Activated T-helper 1 cell treated with anti-CD3 and anti-CD28 coated beads, Interleukin-12 subunit alpha, Interleukin-12 subunit beta, Interleukin-2, Interleukin-4 antibody, amounts not matched to agents 30 ng/mL and 10 ng/mL and 1 ng/mL, durations not matched to agents 14 hours and 24 hours and 36 hours (primary cell): ENCODE measurements at regions not wholly inside any gene's neighbourhood (a gene's known extent, or its start where the extent isn't known, plus 50 kb on each side); places are given as distances from the start of the nearest gene placed in this dataset.

Experiments
- DNase-seq: peaks from one replicate; pipeline ENCODE4 v3.0.0; 2021; ENCODE audit warnings: low spot score
- H3K27ac Mint-ChIP-seq: one replicate; pipeline ENCODE4 v1.8.0; 2021; ENCODE audit warnings: mild to moderate bottlenecking, mixed read lengths
- H3K27me3 Mint-ChIP-seq: one replicate; pipeline ENCODE4 v1.8.0; 2022; ENCODE audit warnings: mild to moderate bottlenecking, moderate library complexity, mixed read lengths; ENCODE audit not compliant: insufficient read depth
- H3K36me3 Mint-ChIP-seq: one replicate; pipeline ENCODE4 v1.8.0; 2021; ENCODE audit warnings: low read depth, mixed read lengths
- H3K4me1 Mint-ChIP-seq: one replicate; pipeline ENCODE4 v1.8.0; 2021; ENCODE audit warnings: low read depth, mixed read lengths
- H3K4me3 Mint-ChIP-seq: one replicate; pipeline ENCODE4 v1.8.0; 2021; ENCODE audit warnings: mild to moderate bottlenecking, moderate library complexity, mixed read lengths
- H3K9me3 Mint-ChIP-seq: one replicate; pipeline ENCODE4 v1.8.0; 2021; ENCODE audit warnings: mixed read lengths
- intact Hi-C: fragments of 100-400 bp; cut with micrococcal nuclease; formaldehyde crosslinking; loops from one replicate; pipeline ENCODE4 v1.15.1; 2024

DNA sequence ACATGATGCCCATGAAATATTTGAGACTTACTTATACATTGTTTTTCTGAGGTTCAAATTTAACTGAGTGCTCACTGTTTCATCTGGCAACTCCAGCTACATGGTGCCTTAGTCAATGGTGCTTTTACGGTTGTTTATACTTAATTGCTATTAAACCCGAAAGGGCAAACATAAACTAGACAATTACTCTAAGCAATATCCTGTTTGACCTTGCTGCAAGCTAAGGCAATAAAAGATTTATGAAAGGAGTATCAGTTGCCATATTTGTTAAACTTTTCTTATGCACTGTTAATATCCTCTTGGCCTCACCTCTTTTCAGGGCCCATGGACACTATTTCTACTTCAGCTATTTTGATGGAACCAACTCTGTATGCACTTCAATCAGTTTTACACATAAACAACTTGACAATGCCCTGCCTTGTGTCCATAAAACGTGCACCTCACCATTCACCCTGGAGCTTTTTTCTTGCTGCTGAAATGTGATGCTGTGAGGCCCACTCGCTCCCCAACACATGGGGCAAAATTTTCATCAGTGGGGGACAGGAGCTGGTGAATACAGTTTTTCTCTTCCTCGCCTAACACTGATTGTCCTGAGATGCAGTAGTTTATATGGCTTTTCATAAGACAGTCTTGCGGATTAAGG, 64.1 kb upstream of the HIF1A start:
- Mint-ChIP-seq H3K4me3 (no peak overlapping the region), H3K36me3 (peaks cover 11% of the 10 kb centered on the region), H3K27me3 (no peaks in the 10 kb centered on the region), H3K9me3 (peaks cover 9% of the 10 kb centered on the region), H3K27ac (no peak overlapping the region), H3K4me1 (peaks cover 22% of the 10 kb centered on the region)
- intact Hi-C loops, result no loop called here
- no peak for DNase-seq

DNA sequence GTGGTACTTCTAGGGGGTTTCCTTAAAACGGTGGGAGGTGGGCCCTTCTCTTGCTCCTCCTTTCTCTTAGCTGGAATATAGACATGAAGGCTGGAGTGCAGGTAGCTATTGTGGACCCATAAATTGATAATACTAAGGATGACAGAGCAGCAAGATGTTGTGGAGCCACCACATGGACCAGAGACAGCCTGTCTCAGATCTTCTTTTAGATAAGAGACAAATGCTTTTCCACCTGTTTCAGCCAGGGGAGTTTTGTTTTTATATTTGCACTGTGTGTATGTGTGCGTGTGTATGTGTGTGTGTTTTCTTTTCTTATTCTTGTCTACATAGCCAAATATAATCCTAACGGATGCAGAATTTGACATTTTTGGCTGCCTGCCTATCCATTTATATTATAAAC, 62.9 kb upstream of the HIF1A start:
- Mint-ChIP-seq H3K4me1 (peaks cover 27% of the 10 kb centered on the region), H3K27ac (no peak overlapping the region), H3K36me3 (peaks cover 9% of the 10 kb centered on the region), H3K9me3 (peaks cover 9% of the 10 kb centered on the region), H3K27me3 (no peaks in the 10 kb centered on the region), H3K4me3 (no peak overlapping the region)
- no peak for DNase-seq
- intact Hi-C loops, result no loop called here

- H3K4me1 Mint-ChIP-seq, result peaks cover 24% of the 10 kb centered on the region
- DNase-seq, result no peak
- intact Hi-C loops, result no loop called here
- no peaks in the 10 kb centered on the region for H3K27me3 Mint-ChIP-seq
- peaks cover 9% of the 10 kb centered on the region for H3K9me3 Mint-ChIP-seq
- H3K4me3 Mint-ChIP-seq, result no peak overlapping the region
- peaks cover 9% of the 10 kb centered on the region for H3K36me3 Mint-ChIP-seq
- no peak overlapping the region for H3K27ac Mint-ChIP-seq
Observed at GRCh38 chr14:61632807-61633206, 62.5 kb upstream of the HIF1A start.

DNA sequence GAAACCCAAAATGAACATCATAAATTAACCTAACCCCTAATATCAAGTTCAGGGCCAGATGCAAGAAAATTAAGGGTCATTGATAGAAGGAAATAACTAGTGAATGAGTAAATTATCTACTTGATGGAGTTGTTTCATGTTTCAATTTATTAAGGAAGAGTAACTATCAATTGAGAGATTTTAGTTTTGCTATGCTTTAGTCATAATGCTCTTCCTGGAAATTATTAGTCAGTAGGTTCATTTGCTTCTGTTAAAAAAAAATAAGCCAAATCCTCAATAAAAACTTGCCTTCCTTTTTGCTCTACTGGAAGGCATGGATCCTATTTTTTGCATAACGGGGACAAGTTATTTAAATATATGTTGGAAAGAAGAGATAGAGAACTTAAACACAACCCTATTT, 59.0 kb upstream of the HIF1A start:
- DNase-seq, result no peak
- H3K27ac Mint-ChIP-seq, result peak overlapping the region; percentile 40
- peaks cover 11% of the 10 kb centered on the region for H3K36me3 Mint-ChIP-seq
- H3K4me1 Mint-ChIP-seq, result peaks cover 28% of the 10 kb centered on the region
- peaks cover 3% of the 10 kb centered on the region for H3K9me3 Mint-ChIP-seq
- intact Hi-C loops, result loop anchor here (2.0 kb wide), 1 partner anchor 19 kb away; no protein-coding TSS in a partner anchor
- H3K4me3 Mint-ChIP-seq, result no peak overlapping the region
- H3K27me3 Mint-ChIP-seq, result no peaks in the 10 kb centered on the region

- Mint-ChIP-seq H3K36me3 (peaks cover 8% of the 10 kb centered on the region), H3K27me3 (no peaks in the 10 kb centered on the region), H3K9me3 (peaks cover 3% of the 10 kb centered on the region), H3K27ac (no peak overlapping the region), H3K4me3 (no peak overlapping the region), H3K4me1 (peaks cover 28% of the 10 kb centered on the region)
- no peak for DNase-seq
- intact Hi-C loops, result loop anchor here (2.0 kb wide), 1 partner anchor 18 kb away; no protein-coding TSS in a partner anchor
Observed at GRCh38 chr14:61636779-61637178, 58.5 kb upstream of the HIF1A start.

- Mint-ChIP-seq H3K36me3 (peaks cover 12% of the 10 kb centered on the region), H3K4me1 (peaks cover 28% of the 10 kb centered on the region), H3K4me3 (no peak overlapping the region), H3K27me3 (peaks cover 2% of the 10 kb centered on the region), H3K27ac (no peak overlapping the region), H3K9me3 (peaks cover 6% of the 10 kb centered on the region)
- DNase-seq, result no peak
- intact Hi-C loops, result no loop called here
Observed at GRCh38 chr14:61638595-61639387, 56.5 kb upstream of the HIF1A start.

- intact Hi-C loops, result loop anchor here (5.0 kb wide), 1 partner anchor 38 kb away; no protein-coding TSS in a partner anchor
- H3K36me3 Mint-ChIP-seq, result peaks cover 12% of the 10 kb centered on the region
- H3K9me3 Mint-ChIP-seq, result peaks cover 6% of the 10 kb centered on the region
- H3K27me3 Mint-ChIP-seq, result peaks cover 2% of the 10 kb centered on the region
- H3K4me3 Mint-ChIP-seq, result no peak overlapping the region
- no peak overlapping the region for H3K27ac Mint-ChIP-seq
- H3K4me1 Mint-ChIP-seq, result peaks cover 32% of the 10 kb centered on the region
- DNase-seq, result no peak
Observed at GRCh38 chr14:61640158-61641136, 54.9 kb upstream of the HIF1A start.

DNA sequence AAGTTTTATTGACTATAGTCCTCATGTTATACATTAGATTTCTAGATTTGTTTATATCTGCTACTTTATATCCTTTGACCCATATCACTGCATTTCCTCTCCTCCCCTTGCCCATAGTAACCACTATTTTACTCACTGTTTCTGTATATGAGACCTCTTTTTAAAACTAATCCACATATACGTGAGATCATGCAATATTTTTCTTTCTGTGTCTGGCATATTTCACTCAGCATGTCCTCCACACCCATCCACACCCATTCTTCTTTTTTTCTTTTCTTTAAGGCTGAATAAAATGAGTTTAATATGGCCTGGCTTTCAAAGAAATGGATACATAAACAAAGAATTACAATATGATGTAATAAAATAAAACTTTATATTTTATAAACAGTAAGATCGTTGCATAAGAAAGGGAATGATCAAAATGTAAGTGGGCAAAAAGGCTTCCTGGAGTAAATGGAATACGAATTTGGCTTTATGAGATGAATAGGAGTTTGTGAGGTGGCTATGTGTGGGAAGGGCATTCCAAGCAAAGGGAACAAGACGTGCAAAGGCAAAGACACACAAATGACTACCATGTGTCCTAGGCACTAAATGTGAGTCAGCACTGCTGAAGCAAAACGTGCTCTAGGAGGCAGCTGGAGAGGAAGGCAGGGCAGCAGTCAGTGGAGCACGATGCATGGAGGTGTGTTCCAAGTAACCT, 53.2 kb upstream of the HIF1A start:
- DNase-seq, result no peak
- peaks cover 21% of the 10 kb centered on the region for H3K4me1 Mint-ChIP-seq
- intact Hi-C loops, result loop anchor here (5.0 kb wide), 1 partner anchor 40 kb away; no protein-coding TSS in a partner anchor
- H3K27me3 Mint-ChIP-seq, result peaks cover 2% of the 10 kb centered on the region
- peaks cover 9% of the 10 kb centered on the region for H3K36me3 Mint-ChIP-seq
- H3K4me3 Mint-ChIP-seq, result no peak overlapping the region
- H3K27ac Mint-ChIP-seq, result no peak overlapping the region
- H3K9me3 Mint-ChIP-seq, result peaks cover 3% of the 10 kb centered on the region

DNA sequence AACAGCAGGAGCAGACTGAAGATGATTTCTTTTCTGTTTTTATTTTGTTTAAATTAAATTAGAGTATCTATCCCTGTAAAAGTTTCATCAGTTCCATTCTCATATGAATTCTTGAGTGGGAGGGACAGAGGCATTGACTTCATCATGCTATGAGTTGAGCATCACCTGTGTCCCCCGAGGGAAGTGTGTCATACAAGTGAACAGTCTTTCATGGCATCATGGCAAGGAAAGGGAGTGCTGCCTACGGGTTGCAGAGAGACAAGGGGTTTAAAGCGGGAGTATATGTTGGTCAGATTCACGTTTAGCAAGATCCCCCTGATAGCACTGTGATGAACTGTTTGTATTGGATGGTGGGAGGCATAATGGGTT, 52.7 kb upstream of the HIF1A start:
- peaks cover 6% of the 10 kb centered on the region for H3K36me3 Mint-ChIP-seq

DNA sequence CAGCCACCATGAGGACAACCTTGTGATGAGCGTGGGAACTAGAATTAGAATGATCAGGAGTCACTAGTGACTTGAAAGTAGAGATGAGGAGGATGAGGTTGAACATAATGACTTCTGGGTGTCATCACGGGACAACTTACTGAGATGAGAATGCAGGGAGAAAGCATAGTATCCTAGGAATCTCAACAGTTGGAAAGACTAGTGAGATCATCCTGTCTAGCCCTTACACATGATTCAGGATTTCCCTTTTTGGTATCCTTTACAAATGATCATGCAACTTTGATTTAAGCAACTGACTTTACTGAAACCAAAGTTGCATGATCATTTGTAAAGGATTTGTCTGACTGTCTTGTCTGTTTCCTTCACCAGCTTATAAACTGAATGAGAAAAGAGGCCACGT, 51.8 kb upstream of the HIF1A start:
- Mint-ChIP-seq H3K27me3 (peaks cover 2% of the 10 kb centered on the region), H3K4me1 (peaks cover 17% of the 10 kb centered on the region), H3K4me3 (no peak overlapping the region), H3K9me3 (peaks cover 3% of the 10 kb centered on the region), H3K36me3 (peaks cover 4% of the 10 kb centered on the region), H3K27ac (no peak overlapping the region)
- intact Hi-C loops, result loop anchor here (5.0 kb wide), 1 partner anchor 41 kb away; no protein-coding TSS in a partner anchor
- no peak for DNase-seq

More for the DNA sequence above, 52.7 kb upstream of the HIF1A start:
- intact Hi-C loops, result loop anchor here (5.0 kb wide), 1 partner anchor 40 kb away; no protein-coding TSS in a partner anchor
- peaks cover 17% of the 10 kb centered on the region for H3K4me1 Mint-ChIP-seq
- peaks cover 3% of the 10 kb centered on the region for H3K9me3 Mint-ChIP-seq
- no peak overlapping the region for H3K4me3 Mint-ChIP-seq
- peaks cover 2% of the 10 kb centered on the region for H3K27me3 Mint-ChIP-seq
- DNase-seq, result no peak
- no peak overlapping the region for H3K27ac Mint-ChIP-seq

DNA sequence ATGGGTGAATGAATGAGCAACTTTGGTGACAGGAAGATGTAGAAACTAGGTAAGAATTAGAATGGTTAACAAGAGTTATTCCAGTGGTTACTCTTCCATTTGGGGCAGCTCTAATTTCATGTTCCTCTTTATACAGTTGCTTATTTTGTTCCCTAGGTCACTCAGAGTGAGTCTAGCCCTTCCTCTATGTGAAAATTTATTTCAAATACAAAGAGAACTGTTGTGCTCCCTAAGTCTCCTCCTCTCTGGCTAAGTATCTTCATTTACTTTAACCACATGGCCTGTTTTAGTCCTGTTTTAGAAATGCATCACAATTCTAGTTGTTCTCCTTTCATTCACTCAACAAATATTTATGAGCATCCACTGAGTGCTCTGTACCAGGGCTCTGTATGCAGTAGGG, 51.1 kb upstream of the HIF1A start:
- intact Hi-C loops, result loop anchor here (5.0 kb wide), 1 partner anchor 42 kb away; no protein-coding TSS in a partner anchor
- peaks cover 18% of the 10 kb centered on the region for H3K4me1 Mint-ChIP-seq

GRCh38 chr14:61644834-61645233, 50.5 kb upstream of the HIF1A start:
- intact Hi-C loops, result loop anchor here (5.0 kb wide), 1 partner anchor 43 kb away; no protein-coding TSS in a partner anchor
- Mint-ChIP-seq H3K4me1 (peaks cover 23% of the 10 kb centered on the region), H3K9me3 (peaks cover 3% of the 10 kb centered on the region), H3K27me3 (peaks cover 2% of the 10 kb centered on the region), H3K27ac (no peak overlapping the region), H3K36me3 (peaks cover 4% of the 10 kb centered on the region), H3K4me3 (no peak overlapping the region)
- DNase-seq, result no peak

More for the DNA sequence above, 51.1 kb upstream of the HIF1A start:
- no peak overlapping the region for H3K27ac Mint-ChIP-seq
- peaks cover 3% of the 10 kb centered on the region for H3K9me3 Mint-ChIP-seq
- DNase-seq, result no peak
- H3K36me3 Mint-ChIP-seq, result peaks cover 4% of the 10 kb centered on the region
- H3K27me3 Mint-ChIP-seq, result peaks cover 2% of the 10 kb centered on the region
- H3K4me3 Mint-ChIP-seq, result no peak overlapping the region
